ENCODE measurements at regions not wholly inside any gene's neighbourhood (a gene's known extent, or its start where the extent isn't known, plus 50 kb on each side); places are given as distances from the start of the nearest gene placed in this dataset.

DNA sequence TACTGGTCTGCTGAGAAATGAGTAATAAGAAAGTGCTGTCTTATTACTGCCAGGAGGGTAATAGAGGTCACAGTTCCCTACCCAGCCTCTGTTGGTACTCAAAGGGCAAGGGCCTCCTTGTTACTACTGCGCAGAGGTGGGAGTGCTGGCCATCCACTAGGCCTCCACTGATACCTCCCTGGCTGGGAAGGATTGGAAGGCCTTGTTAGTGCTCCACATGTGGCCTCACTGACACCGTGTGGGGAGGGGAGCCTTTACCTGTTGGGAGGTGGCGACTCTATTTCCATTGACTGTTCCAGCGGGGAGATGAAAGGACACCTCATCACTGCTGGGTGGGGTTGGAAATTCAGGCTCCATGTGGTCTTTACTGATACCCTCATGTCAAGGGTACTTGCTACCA is 57.8 kb upstream of the USP24 start:
- Histone ChIP-seq H3K4me3 (ENCODE audit: low read length) (no peak overlapping the region), H3K36me3 (ENCODE audit: control insufficient read depth, insufficient read depth, low read length) (no peaks in the 10 kb centered on the region), H3K27ac (ENCODE audit: low read depth, low read length) (no peak overlapping the region), H3K27me3 (ENCODE audit: control insufficient read depth, insufficient read depth, low read length, poor library complexity, severe bottlenecking) (no peaks in the 10 kb centered on the region), H3K4me1 (ENCODE audit: control insufficient read depth, insufficient read depth, low read length) (no peaks in the 10 kb centered on the region), H3K9ac (ENCODE audit: extremely low read depth, low read length, poor library complexity, severe bottlenecking) (no peak overlapping the region), H3K9me3 (ENCODE audit: control insufficient read depth, low read length) (no peaks in the 10 kb centered on the region)
- Mint-ChIP-seq H3K27me3 (ENCODE audit: insufficient read depth) (peaks cover 9% of the 10 kb centered on the region), H3K9me3 (peaks cover 4% of the 10 kb centered on the region), H3K4me3 (no peak overlapping the region), H3K4me1 (peaks cover 15% of the 10 kb centered on the region), H3K36me3 (ENCODE audit: low read depth) (no peaks in the 10 kb centered on the region), H3K27ac (no peak overlapping the region)
- DNase-seq: peak; percentile 78
- 61 to 71% methylated on average over 1 to 4 of the region's 4 CpGs for WGBS, 2 experiments (ENCODE audit: insufficient coverage in 1 of 2, insufficient read length in 1 of 2)
- TF ChIP-seq, protein P1, sequence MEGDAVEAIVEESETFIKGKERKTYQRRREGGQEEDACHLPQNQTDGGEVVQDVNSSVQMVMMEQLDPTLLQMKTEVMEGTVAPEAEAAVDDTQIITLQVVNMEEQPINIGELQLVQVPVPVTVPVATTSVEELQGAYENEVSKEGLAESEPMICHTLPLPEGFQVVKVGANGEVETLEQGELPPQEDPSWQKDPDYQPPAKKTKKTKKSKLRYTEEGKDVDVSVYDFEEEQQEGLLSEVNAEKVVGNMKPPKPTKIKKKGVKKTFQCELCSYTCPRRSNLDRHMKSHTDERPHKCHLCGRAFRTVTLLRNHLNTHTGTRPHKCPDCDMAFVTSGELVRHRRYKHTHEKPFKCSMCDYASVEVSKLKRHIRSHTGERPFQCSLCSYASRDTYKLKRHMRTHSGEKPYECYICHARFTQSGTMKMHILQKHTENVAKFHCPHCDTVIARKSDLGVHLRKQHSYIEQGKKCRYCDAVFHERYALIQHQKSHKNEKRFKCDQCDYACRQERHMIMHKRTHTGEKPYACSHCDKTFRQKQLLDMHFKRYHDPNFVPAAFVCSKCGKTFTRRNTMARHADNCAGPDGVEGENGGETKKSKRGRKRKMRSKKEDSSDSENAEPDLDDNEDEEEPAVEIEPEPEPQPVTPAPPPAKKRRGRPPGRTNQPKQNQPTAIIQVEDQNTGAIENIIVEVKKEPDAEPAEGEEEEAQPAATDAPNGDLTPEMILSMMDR (conservative IDR thresholded peaks at IDR 0.05): peak; percentile 49

All from endodermal cell (in vitro differentiated cells).